HG03575 (cell line): ENCODE measurements at regions not wholly inside any gene's neighbourhood (a gene's known extent, or its start where the extent isn't known, plus 50 kb on each side); places are given as distances from the start of the nearest gene placed in this dataset.

Experiments
- ATAC-seq: cut with Tn5 transposase; IDR thresholded peaks from one replicate; pipeline ENCODE4 v1.9.1; 2021; ENCODE audit not compliant: unreplicated experiment, insufficient number of reproducible peaks, low FRiP score; ENCODE audit errors: extremely low read depth

- no peak for ATAC-seq
Measured at GRCh38 chr9:82606492-82607382, 456.2 kb downstream of the RASEF start.

DNA sequence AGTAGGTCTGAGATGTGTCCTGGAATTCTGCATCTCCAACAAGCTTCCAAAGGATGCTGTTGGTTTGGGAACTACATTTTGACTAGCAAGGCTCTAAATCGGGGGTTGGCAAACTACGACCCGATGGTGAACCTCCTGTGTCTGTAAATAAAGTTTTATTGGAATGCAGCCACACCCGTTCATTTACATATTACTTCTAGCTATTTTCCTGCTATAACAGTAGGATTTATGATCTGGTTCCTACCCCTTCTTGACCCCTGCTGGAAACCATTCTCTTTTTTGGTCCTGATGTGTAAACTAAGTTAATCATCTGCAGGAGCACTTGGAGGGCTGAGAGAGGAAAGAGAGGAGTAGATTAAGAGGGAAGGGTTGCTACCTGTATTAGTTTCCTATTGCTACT, 454.5 kb downstream of the RASEF start:
- ATAC-seq, result no peak

DNA sequence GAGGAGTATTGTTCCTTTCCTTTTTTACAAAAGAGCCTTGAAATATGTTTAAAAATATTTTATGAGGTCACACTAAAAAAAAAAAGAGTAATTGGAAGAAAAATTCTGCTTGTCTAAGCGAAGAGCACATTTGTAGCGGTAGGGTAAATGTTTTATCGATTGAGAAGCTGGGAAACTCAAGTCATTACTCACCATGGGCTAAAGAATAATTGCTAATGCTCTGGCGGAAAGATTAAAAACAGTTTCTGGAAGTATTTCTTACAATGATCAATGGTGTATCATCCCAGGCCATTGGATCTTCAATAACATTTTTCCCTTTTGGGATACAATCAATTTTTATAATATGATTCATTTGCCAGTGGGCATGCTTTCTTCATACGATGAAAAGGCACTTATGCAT, 450.0 kb downstream of the RASEF start:
- ATAC-seq, result no peak

DNA sequence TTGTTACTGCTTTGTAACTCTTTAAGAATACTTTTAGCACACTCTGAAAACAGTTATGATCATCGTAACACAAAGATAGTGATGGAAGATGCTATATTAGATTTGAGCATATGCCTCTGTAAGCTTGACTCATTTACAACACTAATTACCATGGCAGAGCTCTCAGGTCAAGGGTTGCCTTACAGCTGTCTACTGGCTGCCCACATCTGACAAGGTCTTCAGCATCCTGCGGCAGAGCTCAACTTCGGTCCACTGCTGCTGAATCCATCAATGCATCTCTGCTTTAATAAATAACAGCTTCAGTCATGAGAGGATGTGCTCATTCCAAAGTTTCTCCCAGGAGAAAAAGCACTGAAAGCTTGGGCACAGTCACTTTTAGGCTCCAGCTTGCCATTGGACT, 449.4 kb downstream of the RASEF start:
- ATAC-seq, result no peak

GRCh38 chr9:82616545-82616944, 446.4 kb downstream of the RASEF start:
- no peak for ATAC-seq

DNA sequence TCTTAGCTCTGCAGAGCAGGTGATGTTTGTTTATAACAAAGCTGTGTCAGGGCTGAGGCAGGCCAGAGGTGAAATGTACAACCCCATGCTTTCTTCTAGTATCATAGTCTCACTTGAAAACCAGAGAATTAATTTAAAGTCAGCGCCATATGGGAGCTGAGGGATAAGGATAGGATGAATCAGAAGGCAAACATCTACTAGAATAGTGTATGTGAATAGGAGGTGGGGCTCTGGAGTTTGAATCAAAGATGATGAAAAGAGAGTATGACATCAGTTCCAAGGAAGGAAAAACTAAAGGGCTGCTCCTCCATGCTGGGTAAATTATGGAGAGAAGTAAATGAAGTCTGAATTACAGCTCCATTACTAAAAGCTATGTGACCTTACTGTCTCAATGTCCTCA, 441.5 kb downstream of the RASEF start:
- ATAC-seq, result no peak

- ATAC-seq, result no peak
Measured at GRCh38 chr9:82637368-82637767, 425.6 kb downstream of the RASEF start.

DNA sequence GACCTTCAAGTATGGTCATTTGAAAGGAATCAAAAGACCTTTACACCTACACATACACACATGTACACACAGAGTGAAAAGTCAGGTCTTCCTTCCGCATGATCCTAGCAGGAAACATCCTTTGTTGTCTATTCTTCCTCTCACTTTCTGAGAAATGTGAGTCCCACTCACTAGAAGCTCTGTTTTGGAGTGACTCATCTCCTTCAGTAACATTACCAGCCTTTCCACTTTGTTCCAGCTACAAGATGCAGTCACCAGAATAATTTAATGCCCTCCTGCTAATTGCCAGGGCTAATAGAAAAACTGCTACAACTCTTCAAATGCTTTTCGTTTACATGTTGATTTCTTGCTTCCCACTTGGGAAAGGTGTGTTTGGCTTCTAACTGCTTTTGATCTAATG, 417.3 kb downstream of the RASEF start:
- no peak for ATAC-seq

DNA sequence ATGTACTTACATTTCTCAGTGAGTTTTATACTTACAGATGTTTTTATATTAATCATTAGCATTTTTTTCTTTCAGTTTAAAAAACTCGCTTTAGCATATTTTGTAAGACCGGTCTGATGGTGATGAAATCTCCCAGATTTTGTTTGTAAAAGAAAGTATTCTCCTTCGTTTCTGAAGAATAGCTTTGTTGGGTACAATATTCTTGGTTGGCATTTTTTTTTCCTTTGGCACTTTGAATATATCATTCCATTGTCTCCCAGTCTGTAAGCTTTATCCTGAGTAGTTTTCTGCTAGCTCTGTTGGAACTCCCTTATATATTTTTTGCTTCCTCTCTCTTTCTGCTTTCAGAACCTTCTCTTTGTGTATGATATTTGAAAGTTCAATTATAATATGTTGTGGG, 412.6 kb downstream of the RASEF start:
- ATAC-seq, result no peak

GRCh38 chr9:82651474-82651873, 411.5 kb downstream of the RASEF start:
- ATAC-seq, result no peak

- no peak for ATAC-seq
Measured at GRCh38 chr9:82665324-82665723, 397.6 kb downstream of the RASEF start.

- ATAC-seq, result no peak
Measured at GRCh38 chr9:82668689-82669199, 394.2 kb downstream of the RASEF start.

DNA sequence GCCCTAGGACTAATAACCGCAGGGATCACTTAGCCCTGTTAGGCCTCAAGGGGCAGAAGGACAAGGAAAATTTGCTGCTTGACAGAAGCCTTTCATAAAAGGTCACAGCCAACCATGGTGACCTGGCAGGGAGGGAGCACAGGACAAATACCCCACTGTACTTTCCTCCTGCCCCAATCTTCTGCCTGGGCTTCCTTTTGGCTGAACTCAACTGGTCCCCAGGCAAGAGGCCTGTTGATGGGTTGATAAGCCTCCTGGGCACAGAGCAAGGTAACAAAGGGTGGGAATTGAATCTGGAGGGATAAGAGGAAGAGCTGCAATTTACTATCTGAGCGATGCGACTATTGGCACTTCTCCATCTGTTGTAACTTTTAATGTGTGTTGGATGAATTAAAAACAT, 392.9 kb downstream of the RASEF start:
- no peak for ATAC-seq

GRCh38 chr9:82670726-82671125, 392.2 kb downstream of the RASEF start:
- ATAC-seq, result no peak

GRCh38 chr9:82673201-82673600, 389.7 kb downstream of the RASEF start:
- no peak for ATAC-seq

DNA sequence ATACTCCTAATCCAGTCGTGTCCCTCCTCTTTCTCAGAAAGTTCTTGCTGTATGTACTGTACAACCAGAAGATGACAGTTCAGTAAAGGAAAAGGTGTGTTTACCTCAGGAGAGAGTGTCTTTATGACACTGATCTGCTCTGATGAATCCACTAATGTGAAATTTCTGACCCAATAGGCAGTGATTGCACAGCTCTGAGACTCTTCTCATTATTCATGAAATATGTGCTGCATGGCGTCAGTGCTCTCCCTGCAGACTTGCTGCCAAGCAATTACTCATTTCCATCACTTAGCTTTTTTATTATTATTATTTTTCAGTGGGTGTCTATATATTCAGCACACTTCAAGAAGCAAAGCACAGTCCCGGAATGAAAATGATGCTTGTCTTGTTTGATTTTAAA, 389.0 kb downstream of the RASEF start:
- no peak for ATAC-seq

- ATAC-seq, result no peak
Measured at GRCh38 chr9:82675102-82675501, 387.8 kb downstream of the RASEF start.

GRCh38 chr9:82675605-82676004, 387.3 kb downstream of the RASEF start:
- ATAC-seq, result no peak

GRCh38 chr9:82677086-82677485, 385.9 kb downstream of the RASEF start:
- no peak for ATAC-seq

- no peak for ATAC-seq
Measured at GRCh38 chr9:82679472-82679871, 383.5 kb downstream of the RASEF start.
